ENCODE measurements at regions not wholly inside any gene's neighbourhood (a gene's known extent, or its start where the extent isn't known, plus 50 kb on each side); places are given as distances from the start of the nearest gene placed in this dataset.
A peak's percentile ranks its signal among the peaks of the same experiment; 100 is the strongest.

DNA sequence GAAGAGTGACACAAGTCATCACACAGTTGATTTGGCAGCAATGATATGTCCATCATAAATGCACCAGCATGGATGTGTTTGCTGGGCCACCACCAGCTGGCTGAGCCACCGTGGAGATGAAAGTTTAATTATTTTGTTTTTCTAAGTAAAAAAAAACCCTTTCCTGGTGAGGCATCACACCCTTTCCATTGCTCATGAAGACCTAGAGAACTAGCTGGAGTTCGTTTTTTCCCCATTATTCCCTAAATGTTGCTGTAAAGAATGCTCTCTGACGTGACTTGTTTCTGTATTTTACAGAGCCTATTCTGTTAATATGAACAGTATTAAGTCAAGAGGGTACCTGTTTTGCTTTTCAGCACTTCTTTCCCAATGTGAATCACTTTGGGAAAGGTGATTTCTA lies 257.9 kb downstream of the MSRB3 start:
- intact Hi-C loops (cut with DNase I) = no loop called here
- H3K27ac ChIP-seq = no peak overlapping the region
- no peaks in the 10 kb centered on the region for H3K9me3 ChIP-seq
- no peak for DNase-seq
- no peak overlapping the region for H3K9ac ChIP-seq (ENCODE audit: low read depth in 2 of 2, low read length in 2 of 2)
- H3K4me1 ChIP-seq = no peaks in the 10 kb centered on the region
- H3K27me3 ChIP-seq = no peaks in the 10 kb centered on the region
- H3K36me3 ChIP-seq = no peaks in the 10 kb centered on the region
- TF ChIP-seq, protein P1, sequence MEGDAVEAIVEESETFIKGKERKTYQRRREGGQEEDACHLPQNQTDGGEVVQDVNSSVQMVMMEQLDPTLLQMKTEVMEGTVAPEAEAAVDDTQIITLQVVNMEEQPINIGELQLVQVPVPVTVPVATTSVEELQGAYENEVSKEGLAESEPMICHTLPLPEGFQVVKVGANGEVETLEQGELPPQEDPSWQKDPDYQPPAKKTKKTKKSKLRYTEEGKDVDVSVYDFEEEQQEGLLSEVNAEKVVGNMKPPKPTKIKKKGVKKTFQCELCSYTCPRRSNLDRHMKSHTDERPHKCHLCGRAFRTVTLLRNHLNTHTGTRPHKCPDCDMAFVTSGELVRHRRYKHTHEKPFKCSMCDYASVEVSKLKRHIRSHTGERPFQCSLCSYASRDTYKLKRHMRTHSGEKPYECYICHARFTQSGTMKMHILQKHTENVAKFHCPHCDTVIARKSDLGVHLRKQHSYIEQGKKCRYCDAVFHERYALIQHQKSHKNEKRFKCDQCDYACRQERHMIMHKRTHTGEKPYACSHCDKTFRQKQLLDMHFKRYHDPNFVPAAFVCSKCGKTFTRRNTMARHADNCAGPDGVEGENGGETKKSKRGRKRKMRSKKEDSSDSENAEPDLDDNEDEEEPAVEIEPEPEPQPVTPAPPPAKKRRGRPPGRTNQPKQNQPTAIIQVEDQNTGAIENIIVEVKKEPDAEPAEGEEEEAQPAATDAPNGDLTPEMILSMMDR (IDR thresholded peaks at IDR 0.05) = no peak
- no peak overlapping the region for H3K4me3 ChIP-seq

DNA sequence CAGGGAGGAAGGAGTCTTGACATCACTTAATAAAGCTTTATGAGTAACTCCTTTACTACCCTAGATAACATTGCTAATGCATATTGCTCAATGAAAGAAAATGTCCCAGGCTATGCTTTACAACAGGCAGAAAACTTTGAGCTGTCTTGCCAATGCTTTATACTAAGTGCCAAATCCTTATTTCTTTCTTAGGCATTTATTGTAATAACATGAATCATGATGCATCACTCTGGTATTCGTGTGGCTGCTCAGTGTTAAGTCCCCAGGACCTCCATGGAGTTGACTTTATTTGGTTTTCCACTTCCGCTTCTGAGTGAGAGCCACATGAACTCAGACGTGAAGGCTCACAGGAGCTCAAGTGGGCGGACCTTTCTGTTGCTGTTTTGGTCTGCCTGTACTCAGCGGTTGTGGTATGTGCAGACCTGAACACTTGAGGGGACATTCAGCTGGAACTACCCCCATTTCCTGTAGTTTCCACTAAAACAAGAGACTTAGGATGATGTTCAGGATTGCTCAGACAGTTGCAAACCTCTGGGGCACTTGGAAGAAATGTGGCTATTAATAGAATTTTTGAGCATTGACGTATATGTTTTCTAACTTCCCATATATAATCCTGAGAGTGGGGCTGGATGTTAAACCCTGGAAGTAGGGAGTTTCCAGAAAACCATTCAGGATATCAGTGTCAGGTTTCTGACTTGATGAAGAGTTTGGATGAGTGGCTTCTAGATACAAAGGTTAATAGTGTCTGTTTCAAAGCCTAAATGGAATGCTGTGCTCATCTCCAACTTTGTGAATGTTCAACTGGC lies 258.6 kb downstream of the MSRB3 start:
- H3K27me3 ChIP-seq = no peaks in the 10 kb centered on the region
- TF ChIP-seq, protein P1 (IDR thresholded peaks at IDR 0.05) = no peak
- H3K9me3 ChIP-seq = no peaks in the 10 kb centered on the region
- no peaks in the 10 kb centered on the region for H3K36me3 ChIP-seq
- no peak for DNase-seq
- no peaks in the 10 kb centered on the region for H3K4me1 ChIP-seq
- intact Hi-C loops (cut with DNase I) = no loop called here
- peak overlapping the region; percentile 9 for H3K27ac ChIP-seq
- no peak overlapping the region for H3K9ac ChIP-seq (ENCODE audit: low read depth in 2 of 2, low read length in 2 of 2)
- H3K4me3 ChIP-seq = no peak overlapping the region

DNA sequence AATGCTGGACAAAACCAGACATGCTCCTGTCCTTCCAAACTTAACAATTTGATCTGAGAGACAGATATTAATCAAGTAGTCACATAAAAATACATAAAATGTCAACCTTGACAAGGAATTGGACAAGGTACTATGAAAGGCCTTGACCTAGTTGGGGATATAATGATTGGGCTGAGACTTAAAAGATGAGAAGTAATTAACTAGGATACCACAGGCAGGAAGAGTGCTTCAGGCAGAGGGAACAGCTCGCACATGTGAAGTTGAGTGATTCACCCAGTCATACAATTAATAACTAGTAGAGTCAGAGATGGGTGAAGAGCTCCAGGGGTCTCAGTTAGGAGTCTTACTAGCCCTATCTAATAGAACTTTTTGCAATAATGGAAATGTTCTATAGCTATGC lies 259.5 kb downstream of the MSRB3 start:
- no peak overlapping the region for H3K27ac ChIP-seq
- H3K9me3 ChIP-seq = no peaks in the 10 kb centered on the region
- TF ChIP-seq, protein P1 (IDR thresholded peaks at IDR 0.05) = no peak
- H3K27me3 ChIP-seq = no peaks in the 10 kb centered on the region
- no peak for DNase-seq
- H3K36me3 ChIP-seq = no peaks in the 10 kb centered on the region
- no peak overlapping the region for H3K4me3 ChIP-seq
- no peaks in the 10 kb centered on the region for H3K4me1 ChIP-seq
- H3K9ac ChIP-seq (ENCODE audit: low read depth in 2 of 2, low read length in 2 of 2) = no peak overlapping the region
- intact Hi-C loops (cut with DNase I) = no loop called here

DNA sequence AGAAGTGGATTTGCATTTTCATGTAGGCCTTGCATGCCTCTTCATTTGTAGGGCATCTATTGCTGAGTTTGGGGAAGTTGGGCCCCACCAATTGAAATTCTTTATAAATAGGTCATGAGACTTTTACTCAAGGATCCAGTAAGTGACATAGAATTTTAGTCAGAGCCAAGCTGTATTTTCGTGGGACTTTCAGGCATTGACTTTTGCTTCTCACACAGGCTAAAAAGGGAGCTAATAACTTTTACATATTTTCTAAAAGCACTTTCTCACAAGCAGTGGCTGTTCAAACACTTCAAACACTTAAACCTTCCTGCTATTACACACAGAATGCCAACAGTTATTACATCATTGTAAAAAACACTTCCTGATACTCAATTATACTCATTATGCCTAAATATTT lies 260.5 kb downstream of the MSRB3 start:
- Histone ChIP-seq H3K9ac (ENCODE audit: low read depth in 2 of 2, low read length in 2 of 2) (no peak overlapping the region), H3K9me3 (no peaks in the 10 kb centered on the region), H3K27me3 (no peaks in the 10 kb centered on the region), H3K27ac (no peak overlapping the region), H3K36me3 (no peaks in the 10 kb centered on the region), H3K4me3 (no peak overlapping the region), H3K4me1 (no peaks in the 10 kb centered on the region)
- TF ChIP-seq, protein P1 (IDR thresholded peaks at IDR 0.05) = no peak
- intact Hi-C loops (cut with DNase I) = no loop called here
- no peak for DNase-seq

DNA sequence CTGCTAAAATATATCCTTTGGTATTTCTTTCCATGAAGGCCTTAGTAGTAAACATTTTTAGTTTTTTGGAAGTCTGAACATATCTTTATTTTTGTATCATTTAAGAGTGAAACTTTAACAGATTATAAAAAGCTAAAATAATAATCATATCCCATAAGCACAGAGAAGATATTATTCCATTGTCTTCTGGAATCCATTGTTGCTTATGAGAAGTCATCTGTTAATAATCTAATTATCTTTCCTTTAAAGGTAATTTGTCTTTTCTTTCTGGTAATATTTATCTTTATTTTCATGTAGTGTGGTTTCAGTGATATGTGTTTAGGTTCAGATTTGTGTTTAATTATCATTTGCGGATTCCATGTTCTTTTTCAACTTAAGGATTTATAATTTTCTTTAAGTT lies 261.7 kb downstream of the MSRB3 start:
- intact Hi-C loops (cut with DNase I) = no loop called here
- TF ChIP-seq, protein P1 (IDR thresholded peaks at IDR 0.05) = no peak
- Histone ChIP-seq H3K27me3 (no peaks in the 10 kb centered on the region), H3K4me3 (no peak overlapping the region), H3K27ac (no peak overlapping the region), H3K9me3 (no peaks in the 10 kb centered on the region), H3K36me3 (no peaks in the 10 kb centered on the region), H3K4me1 (no peaks in the 10 kb centered on the region), H3K9ac (ENCODE audit: low read depth in 2 of 2, low read length in 2 of 2) (no peak overlapping the region)
- no peak for DNase-seq
